Daoy (cell line): ENCODE measurements at regions not wholly inside any gene's neighbourhood (a gene's known extent, or its start where the extent isn't known, plus 50 kb on each side); places are given as distances from the start of the nearest gene placed in this dataset.
A peak's percentile ranks its signal among the peaks of the same experiment; 100 is the strongest.
"Not testable (repeated sequence)": the region's sequence is repeated elsewhere in the genome, so short reads cannot be mapped to it uniquely, and the experiment has no call there.

Source experiments
- DNase-seq: peaks from one replicate; pipeline ENCODE4 v3.0.0-alpha.2; 2015; ENCODE audit warnings: low read depth

DNA sequence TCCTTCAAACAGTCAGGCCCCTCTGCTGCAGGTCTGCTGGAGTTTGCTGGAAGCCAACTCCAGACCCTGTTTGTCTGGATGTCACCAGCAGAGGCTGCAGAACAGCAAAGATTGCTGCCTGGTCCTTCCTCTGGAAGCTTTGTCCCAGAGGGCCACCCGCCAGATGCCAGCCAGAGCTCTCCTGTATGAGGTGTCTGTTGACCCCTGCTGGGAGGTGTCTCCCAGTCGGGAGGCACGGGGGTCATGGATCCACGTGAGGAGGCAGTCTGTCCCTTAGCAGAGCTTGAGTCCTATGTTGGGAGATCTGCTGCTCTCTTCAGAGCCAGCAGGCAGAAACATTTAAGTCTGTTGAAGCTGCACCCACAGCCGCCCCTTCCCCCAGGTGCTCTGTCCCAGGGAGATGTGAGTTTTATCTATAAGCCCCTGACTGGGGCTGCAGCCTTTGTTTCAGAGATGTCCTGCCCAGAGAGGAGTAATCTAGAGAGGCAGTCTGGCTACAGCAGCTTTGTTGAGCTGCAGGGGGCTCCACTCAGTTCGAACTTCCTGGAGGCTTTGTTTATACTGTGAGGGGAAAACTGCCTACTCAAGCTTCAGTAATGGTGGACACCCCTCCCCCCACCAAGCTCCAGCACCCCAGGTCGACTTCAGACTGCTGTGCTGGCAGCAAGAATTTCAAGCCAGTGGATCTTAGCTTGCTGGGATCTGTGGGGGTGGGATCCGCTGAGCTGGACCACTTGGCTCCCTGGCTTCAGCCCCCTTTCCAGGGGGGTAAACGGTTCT lies 72.1 kb downstream of the OGFRL1 start:
- not testable (repeated sequence) for DNase-seq

- DNase-seq = no peak
These were observed 76.4 kb downstream of the OGFRL1 start for GRCh38 chr6:71364889-71365542.

GRCh38 chr6:71367756-71368155 lies 79.1 kb downstream of the OGFRL1 start:
- no peak for DNase-seq

DNA sequence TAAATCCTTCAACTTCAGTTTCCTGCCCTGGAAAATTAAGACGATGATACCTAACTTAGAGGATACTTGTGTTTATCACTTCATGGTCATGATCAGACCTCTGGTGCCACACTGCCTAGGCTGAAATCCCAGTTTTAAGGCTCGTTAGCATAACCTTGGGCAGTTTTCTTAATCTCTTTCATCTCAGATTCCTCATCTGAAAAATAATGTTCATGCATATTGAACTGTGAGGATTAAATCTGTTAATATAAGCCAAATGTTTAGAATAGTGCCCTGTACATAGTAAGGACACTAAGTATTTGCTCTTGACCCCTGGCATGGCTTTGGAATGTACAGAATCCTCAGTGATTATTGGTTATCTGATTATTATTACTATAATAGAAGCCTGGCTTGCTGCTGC lies 79.7 kb downstream of the OGFRL1 start:
- no peak for DNase-seq

DNA sequence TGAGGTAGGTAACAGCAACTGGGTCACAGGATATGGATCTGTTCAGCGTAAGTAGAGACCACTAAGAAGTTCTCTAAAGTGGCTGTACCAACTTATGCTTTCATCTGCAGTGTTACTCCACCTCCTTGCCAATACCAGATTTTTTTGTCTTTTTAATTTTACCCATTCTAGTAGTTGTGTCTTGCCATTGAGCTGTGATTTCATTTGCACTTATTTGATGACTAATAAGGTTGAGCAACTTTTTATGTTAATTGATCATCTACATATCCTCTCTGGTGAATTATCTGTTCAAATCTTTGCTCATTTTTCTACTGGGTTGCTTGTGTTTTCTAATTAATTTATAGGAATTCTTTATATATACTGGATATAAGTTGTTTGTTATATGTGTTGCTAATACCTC lies 82.9 kb downstream of the OGFRL1 start:
- no peak for DNase-seq

DNA sequence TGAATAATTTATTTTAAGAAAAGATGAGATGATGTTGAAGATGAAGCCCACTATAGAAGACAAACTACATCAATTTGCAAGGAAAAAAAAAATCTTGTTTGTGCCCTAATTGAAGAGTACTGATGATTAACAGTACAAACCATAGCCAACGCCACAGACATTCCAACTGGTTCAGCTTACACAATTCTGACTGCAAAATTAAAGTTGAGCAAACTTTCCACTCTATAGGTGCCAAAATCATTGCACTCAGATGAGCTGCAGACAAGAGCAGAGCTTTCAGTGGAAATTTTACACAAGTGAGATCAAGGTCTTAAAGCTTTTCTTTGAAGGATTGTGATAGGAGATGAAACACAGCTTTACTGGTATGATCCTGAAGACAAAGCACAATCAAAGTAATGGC lies 85.3 kb downstream of the OGFRL1 start:
- no peak for DNase-seq

- no peak for DNase-seq
These were observed 87.1 kb downstream of the OGFRL1 start for GRCh38 chr6:71375676-71376075.

DNA sequence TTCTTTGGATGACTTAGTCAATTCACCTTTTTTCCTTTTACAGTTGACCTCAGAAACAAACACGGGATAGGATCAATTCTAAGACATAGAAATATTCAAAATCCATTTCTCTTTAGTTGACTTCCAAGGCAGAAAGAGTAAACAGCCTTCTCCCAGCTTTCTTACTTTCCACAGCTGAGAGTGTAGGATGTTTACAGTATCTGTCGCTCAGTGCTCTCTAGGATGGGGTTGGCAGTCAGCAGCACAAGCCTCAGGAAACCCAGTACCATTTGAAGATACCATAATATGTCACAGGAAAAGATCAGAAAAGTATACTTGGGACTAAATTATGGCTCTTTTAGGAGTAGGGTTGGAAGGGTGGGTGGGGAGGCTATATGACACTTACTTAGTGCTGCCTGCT lies 88.2 kb downstream of the OGFRL1 start:
- DNase-seq = no peak

- DNase-seq = no peak
These were observed 94.9 kb downstream of the OGFRL1 start for GRCh38 chr6:71383476-71383875.

DNA sequence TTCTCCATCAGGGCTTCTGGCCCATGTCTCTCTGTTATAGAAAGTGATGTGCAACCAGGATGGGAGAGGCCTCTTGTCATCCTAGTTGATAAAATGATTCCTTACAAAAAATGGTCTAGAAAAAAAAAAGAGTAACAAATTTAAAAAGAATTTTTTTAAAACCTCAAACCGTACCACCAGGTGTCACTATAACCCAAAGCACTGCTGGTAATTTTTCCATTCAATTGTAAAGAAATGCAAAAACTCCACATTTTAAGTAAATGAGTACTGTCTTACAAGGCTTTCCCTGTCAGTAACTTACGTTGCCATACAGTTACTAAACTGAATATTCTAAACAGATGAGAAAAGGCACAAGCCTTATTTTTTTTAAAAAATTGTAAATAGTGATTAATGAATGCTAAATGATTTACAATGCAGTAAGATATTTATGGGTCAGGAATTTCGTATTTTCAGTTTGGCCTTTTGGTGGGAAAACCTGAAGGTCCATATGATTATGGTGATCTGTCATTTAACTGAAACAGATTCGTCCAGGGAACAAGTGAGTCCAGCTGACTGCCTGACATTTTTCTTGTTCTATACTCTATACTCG lies 95.4 kb downstream of the OGFRL1 start:
- peak; percentile 39 for DNase-seq

DNA sequence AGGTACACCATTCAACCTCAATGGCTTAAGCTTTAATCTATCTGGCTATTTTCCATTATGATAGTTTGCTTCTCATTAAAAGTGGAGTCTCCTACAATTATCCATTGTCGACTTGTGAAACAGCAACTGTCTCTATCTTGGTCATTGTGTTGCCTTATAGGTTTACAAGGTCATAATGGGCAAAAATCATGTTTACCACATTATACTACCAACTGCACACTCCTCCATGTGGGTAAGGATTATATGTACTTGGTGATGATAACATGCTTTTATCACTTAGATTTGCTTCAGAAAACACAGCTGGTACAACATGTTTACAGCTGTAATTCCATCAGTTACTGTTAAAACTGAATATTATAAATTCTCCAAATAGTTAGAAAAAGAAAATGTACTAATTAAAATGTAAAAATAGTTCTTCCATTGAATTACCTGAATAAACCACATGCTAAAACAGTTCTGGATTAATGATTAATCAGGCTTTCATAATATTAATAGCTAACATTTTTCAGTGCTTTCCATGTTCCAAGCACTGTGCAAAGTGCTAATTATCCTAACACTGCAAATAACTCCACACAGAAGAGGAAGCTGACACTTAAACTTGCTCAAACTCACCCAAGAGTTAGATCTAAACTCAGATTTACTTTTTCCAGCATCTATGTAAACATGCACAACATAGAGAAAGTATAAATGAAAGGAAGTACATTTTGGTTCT lies 96.7 kb downstream of the OGFRL1 start:
- no peak for DNase-seq

- DNase-seq = no peak
These were observed 97.6 kb downstream of the OGFRL1 start for GRCh38 chr6:71386215-71386614.

DNA sequence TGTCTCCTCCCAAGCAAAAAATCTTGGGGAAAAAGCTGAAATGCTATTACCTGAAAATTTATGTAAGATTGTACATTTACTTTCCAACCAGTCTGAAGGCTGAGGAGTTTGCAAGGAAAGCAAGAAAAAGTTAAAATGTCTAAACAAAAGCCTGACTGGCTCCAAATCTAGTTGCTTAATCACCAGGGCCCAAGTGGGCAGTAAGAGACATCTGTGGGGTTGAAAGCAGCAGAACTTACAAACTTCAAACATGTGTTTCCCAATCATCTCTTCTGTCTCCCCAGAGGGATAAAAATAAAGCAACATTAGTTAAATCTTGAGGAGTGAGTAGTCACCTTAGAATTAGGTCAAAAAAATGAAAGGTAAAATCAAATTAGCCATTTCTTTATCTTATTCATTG lies 98.6 kb downstream of the OGFRL1 start:
- DNase-seq = no peak

DNA sequence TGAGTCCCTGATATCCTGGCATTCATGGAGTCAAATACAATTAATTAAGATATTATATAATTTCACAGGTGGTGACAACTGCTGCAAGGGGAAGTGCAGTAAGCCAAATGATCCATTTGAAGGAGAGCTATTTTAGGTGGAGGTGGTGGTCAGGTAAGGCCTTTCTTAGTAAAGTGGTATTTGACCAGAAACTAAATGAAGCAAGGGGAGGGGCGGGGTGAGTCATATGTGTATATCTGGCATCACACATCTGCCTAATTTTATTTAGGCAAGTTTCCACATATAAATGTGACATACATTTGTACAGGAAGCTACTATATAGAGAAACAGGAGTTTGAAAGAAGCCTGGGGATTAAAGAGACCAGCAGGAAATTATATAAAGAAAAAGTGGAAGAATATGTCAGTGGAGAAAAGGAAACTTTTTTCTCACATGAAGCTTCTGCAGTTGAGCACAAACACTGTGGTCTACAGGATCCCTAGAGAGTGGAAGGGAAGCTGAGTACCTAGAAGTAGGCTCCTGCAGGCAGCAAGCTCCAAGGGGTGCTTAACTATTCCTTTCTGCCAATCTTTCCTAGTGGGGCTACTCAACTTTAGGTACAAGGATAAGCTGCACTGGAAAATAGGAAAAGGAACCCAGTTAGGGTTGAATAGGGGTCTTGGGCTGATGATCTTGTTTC lies 99.6 kb downstream of the OGFRL1 start:
- DNase-seq = no peak

DNA sequence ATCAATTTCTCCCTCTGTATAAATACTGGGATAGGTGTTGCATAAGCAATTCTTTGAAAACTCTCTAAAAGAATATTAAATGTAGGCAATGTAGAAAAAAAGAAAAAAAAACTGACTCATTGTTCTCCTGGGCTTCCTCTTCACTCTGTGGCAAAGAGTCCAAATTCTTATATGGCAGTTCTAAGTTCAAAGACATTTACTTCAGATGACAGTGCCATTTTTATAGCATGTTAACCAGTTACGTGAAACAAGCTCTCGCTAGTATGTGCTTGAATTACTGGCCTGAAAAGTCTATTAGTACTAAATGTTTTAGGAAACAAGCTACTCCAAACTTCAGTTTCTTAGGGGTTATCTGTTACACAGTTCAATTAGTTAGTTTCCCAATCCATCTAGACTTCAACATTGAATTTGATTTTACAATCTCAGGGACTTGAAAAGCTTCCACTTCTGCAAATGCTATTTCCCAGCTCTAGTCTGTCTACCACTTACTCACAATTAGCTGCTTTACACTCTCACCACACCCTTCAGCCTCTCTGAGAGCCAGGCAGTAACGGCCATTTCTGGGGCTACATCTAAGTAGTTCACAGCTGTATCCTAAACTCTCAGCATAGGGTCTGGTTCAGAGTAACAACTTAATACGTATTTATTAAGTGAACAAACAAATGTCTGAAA lies 100.4 kb downstream of the OGFRL1 start:
- no peak for DNase-seq

DNA sequence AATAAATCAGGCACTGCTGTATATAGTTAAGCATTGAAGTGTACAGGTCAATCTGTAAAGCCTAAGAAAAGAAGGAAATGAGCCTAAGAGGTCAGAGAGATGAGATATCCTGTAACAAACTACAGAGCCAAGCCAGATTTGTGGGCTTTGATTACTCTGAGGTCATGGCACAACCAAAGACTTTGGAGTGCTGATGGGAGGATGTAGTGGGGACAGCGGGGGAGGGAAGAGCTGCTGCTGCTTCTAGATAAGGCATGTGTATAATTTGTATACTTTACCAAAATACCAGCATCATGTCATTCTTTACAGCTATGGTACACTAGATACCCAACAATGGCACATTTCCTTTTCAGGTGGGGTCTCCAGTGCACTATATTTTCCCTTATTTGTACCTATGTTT lies 102.5 kb downstream of the OGFRL1 start:
- no peak for DNase-seq

DNA sequence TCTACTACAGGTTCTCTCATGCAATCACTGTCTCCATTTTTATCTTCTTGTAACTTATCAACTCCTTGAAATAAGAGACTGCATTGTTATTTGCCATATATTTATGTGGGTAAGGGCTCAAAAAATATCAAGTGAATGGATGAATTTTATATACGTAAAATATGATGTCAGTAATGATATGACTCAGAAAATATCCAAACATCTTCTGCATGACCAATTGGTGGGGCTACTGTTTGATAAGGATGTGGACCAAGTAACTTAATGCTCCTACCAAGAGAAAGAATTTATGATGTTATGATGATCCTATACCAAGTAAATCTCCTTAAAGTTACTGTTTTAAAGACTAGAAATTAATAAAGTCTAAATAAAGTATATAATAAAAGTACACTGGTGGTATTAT lies 103.7 kb downstream of the OGFRL1 start:
- no peak for DNase-seq

DNA sequence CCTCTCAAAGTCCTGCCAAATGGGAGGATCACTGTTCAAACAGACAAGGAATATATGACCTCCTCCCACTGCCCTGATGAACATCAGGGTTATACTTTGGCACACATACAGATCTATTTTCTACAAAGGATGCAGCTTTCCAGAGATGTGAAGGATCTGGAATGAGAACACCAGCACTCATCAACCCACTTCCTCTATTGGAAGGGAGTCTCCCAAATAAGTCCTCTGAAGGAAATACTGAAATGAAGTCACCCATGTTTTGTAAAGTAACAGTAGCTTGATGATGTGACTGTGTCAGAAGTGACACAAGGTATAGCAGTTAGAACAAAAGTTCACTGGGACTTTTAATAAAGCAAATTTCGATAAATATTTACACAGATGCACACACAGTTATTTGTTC lies 104.9 kb downstream of the OGFRL1 start:
- DNase-seq = peak; percentile 52

- DNase-seq = no peak
These were observed 105.4 kb downstream of the OGFRL1 start for GRCh38 chr6:71393981-71394432.

GRCh38 chr6:71394926-71395325 lies 106.3 kb downstream of the OGFRL1 start:
- DNase-seq = no peak

DNA sequence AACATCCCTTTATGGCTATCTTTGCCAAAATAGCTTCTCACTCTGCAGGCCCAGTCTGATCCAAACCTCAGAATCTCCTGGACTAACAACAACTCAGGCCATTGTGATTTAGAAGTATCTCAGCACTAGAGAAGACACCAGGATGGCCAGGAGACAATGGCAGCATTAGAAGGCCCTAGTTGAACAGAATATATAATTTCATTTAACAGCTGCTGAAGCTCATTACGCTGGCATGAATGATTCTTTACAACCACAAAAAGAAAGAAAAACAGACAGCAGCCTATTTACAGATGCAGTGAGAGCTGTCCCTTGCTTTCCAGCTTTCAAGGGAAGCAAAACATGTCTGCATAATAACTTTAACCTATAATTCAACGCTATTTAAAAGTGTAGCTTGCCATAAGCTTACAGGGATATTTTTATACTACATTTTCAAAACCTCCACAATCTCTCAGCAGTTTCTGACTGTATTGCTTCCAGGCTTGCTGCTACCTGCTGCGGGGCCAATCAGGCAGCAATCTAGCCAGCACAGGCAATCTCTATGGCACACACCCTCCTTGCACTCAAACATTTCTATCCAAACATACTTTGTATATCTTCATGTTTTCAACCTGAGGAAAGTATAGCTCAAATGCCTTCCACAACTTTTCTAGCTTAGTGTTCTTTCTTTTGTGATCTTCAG lies 107.3 kb downstream of the OGFRL1 start:
- DNase-seq = no peak
